ENCODE measurements at regions not wholly inside any gene's neighbourhood (a gene's known extent, or its start where the extent isn't known, plus 50 kb on each side); places are given as distances from the start of the nearest gene placed in this dataset.
"Not testable (repeated sequence)": the region's sequence is repeated elsewhere in the genome, so short reads cannot be mapped to it uniquely, and the experiment has no call there.

GRCh38 chr5:136924490-136924889 lies 559.1 kb upstream of the TRPC7 start:
- no peak for DNase-seq (ENCODE audit: low read depth in 3 of 3, low spot score in 1 of 3)

GRCh38 chr5:136910625-136911024 lies 545.3 kb upstream of the TRPC7 start:
- no peak for DNase-seq (ENCODE audit: low read depth in 3 of 3, low spot score in 1 of 3)

- DNase-seq (ENCODE audit: low read depth in 3 of 3, low spot score in 1 of 3), result no peak
These were observed 544.6 kb upstream of the TRPC7 start for GRCh38 chr5:136909906-136910305.

GRCh38 chr5:136907371-136907770 lies 542.0 kb upstream of the TRPC7 start:
- no peak for DNase-seq (ENCODE audit: low read depth in 3 of 3, low spot score in 1 of 3)

GRCh38 chr5:136906545-136906944 lies 541.2 kb upstream of the TRPC7 start:
- DNase-seq (ENCODE audit: low read depth in 3 of 3, low spot score in 1 of 3), result no peak

- DNase-seq (ENCODE audit: low read depth in 3 of 3, low spot score in 1 of 3), result no peak
These were observed 540.2 kb upstream of the TRPC7 start for GRCh38 chr5:136905571-136905970.

GRCh38 chr5:136894070-136894469 lies 528.7 kb upstream of the TRPC7 start:
- no peak for DNase-seq (ENCODE audit: low read depth in 3 of 3, low spot score in 1 of 3)

- DNase-seq (ENCODE audit: low read depth in 3 of 3, low spot score in 1 of 3), result no peak
These were observed 526.7 kb upstream of the TRPC7 start for GRCh38 chr5:136892000-136892399.

- no peak for DNase-seq (ENCODE audit: low read depth in 3 of 3, low spot score in 1 of 3)
These were observed 526.0 kb upstream of the TRPC7 start for GRCh38 chr5:136891175-136891972.

- no peak for DNase-seq (ENCODE audit: low read depth in 3 of 3, low spot score in 1 of 3)
These were observed 525.2 kb upstream of the TRPC7 start for GRCh38 chr5:136890431-136891148.

- no peak for DNase-seq (ENCODE audit: low read depth in 3 of 3, low spot score in 1 of 3)
These were observed 521.3 kb upstream of the TRPC7 start for GRCh38 chr5:136886608-136887007.

- no peak for DNase-seq (ENCODE audit: low read depth in 3 of 3, low spot score in 1 of 3)
These were observed 499.6 kb upstream of the TRPC7 start for GRCh38 chr5:136864960-136865359.

- DNase-seq (ENCODE audit: low read depth in 3 of 3, low spot score in 1 of 3), result no peak
These were observed 491.3 kb upstream of the TRPC7 start for GRCh38 chr5:136856648-136857047.

- no peak for DNase-seq (ENCODE audit: low read depth in 3 of 3, low spot score in 1 of 3)
These were observed 488.6 kb upstream of the TRPC7 start for GRCh38 chr5:136853971-136854370.

- no peak for DNase-seq (ENCODE audit: low read depth in 3 of 3, low spot score in 1 of 3)
These were observed 475.3 kb upstream of the TRPC7 start for GRCh38 chr5:136840601-136841000.

GRCh38 chr5:136836093-136836492 lies 470.7 kb upstream of the TRPC7 start:
- DNase-seq (ENCODE audit: low read depth in 3 of 3, low spot score in 1 of 3), result no peak

- no peak for DNase-seq (ENCODE audit: low read depth in 3 of 3, low spot score in 1 of 3)
These were observed 455.5 kb upstream of the TRPC7 start for GRCh38 chr5:136820848-136821247.

GRCh38 chr5:136819526-136820302 lies 454.4 kb upstream of the TRPC7 start:
- DNase-seq (ENCODE audit: low read depth in 3 of 3, low spot score in 1 of 3), result no peak

GRCh38 chr5:136816327-136816726 lies 451.0 kb upstream of the TRPC7 start:
- DNase-seq (ENCODE audit: low read depth in 3 of 3, low spot score in 1 of 3), result no peak

- no peak for DNase-seq (ENCODE audit: low read depth in 3 of 3, low spot score in 1 of 3)
These were observed 449.5 kb upstream of the TRPC7 start for GRCh38 chr5:136814619-136815378.

GRCh38 chr5:136812270-136812669 lies 446.9 kb upstream of the TRPC7 start:
- DNase-seq (ENCODE audit: low read depth in 3 of 3, low spot score in 1 of 3), result not testable (repeated sequence)

Measured in stimulated activated CD4-positive, alpha-beta T cell treated with anti-CD3 and anti-CD28 coated beads, TNF-alpha, amount 100 ng/mL, for 1 hour (primary cell).